Left ventricle myocardium inferior (tissue), 1 donor: ENCODE measurements at regions not wholly inside any gene's neighbourhood (a gene's known extent, or its start where the extent isn't known, plus 50 kb on each side); places are given as distances from the start of the nearest gene placed in this dataset.

Source experiments
- DNase-seq: peaks from one replicate; pipeline ENCODE4 v3.0.0-alpha.2; 2020
- H3K27ac ChIP-seq: fragments of 200-600 bp; replicated peaks from 2 replicates; pipeline ENCODE4 v1.8.0; 2021
- H3K27me3 ChIP-seq: fragments of 200-600 bp; 2 replicates; pipeline ENCODE4 v1.8.0; 2021; ENCODE audit warnings: low read depth
- H3K36me3 ChIP-seq: fragments of 200-600 bp; 2 replicates; pipeline ENCODE4 v1.8.0; 2021
- H3K4me1 ChIP-seq: fragments of 200-600 bp; 2 replicates; pipeline ENCODE4 v1.8.0; 2021
- H3K4me3 ChIP-seq: fragments of 200-600 bp; 2 replicates; pipeline ENCODE4 v1.8.0; 2021; ENCODE audit warnings: mild to moderate bottlenecking, moderate library complexity
- H3K9me3 ChIP-seq: fragments of 200-600 bp; replicated peaks from 2 replicates; pipeline ENCODE4 v1.8.0; 2021
- CTCF ChIP-seq: fragments of 200-600 bp; IDR thresholded peaks from 2 replicates; pipeline ENCODE4 v1.8.0; 2021; ENCODE audit warnings: antibody characterized with exemption, mild to moderate bottlenecking, borderline replicate concordance
- intact Hi-C: fragments of 100-400 bp; cut with micrococcal nuclease; formaldehyde crosslinking; loops from one replicate; pipeline ENCODE4 v1.11.0; 2022
- donor health status: DM: no; HTN: yes; CAD: no; lungs with severe emphysema.

- Histone ChIP-seq H3K36me3 (no peaks in the 10 kb centered on the region), H3K4me3 (no peak overlapping the region), H3K4me1 (no peaks in the 10 kb centered on the region), H3K27ac (no peak overlapping the region), H3K27me3 (no peaks in the 10 kb centered on the region), H3K9me3 (peaks cover 14% of the 10 kb centered on the region)
- intact Hi-C loops: no loop called here
- no peak for TF ChIP-seq CTCF
- DNase-seq: no peak
These were observed 220.5 kb downstream of the CENPF start for GRCh38 chr1:214823311-214824117.

- intact Hi-C loops: no loop called here
- no peak overlapping the region for H3K27ac ChIP-seq
- H3K27me3 ChIP-seq: no peaks in the 10 kb centered on the region
- no peak for DNase-seq
- no peaks in the 10 kb centered on the region for H3K36me3 ChIP-seq
- TF ChIP-seq CTCF: no peak
- peaks cover 26% of the 10 kb centered on the region for H3K9me3 ChIP-seq
- H3K4me1 ChIP-seq: no peaks in the 10 kb centered on the region
- no peak overlapping the region for H3K4me3 ChIP-seq
These were observed 221.8 kb downstream of the CENPF start for GRCh38 chr1:214824763-214825162.

- Histone ChIP-seq H3K4me1 (no peaks in the 10 kb centered on the region), H3K4me3 (no peak overlapping the region), H3K27me3 (no peaks in the 10 kb centered on the region), H3K36me3 (no peaks in the 10 kb centered on the region), H3K9me3 (peaks cover 27% of the 10 kb centered on the region), H3K27ac (no peak overlapping the region)
- no peak for DNase-seq
- TF ChIP-seq CTCF: no peak
- intact Hi-C loops: no loop called here
These were observed 223.6 kb downstream of the CENPF start for GRCh38 chr1:214826619-214827018.

GRCh38 chr1:214827883-214828282 lies 224.9 kb downstream of the CENPF start:
- no peaks in the 10 kb centered on the region for H3K27me3 ChIP-seq
- H3K27ac ChIP-seq: no peak overlapping the region
- no peak for DNase-seq
- H3K36me3 ChIP-seq: no peaks in the 10 kb centered on the region
- peaks cover 27% of the 10 kb centered on the region for H3K9me3 ChIP-seq
- intact Hi-C loops: no loop called here
- H3K4me1 ChIP-seq: no peaks in the 10 kb centered on the region
- H3K4me3 ChIP-seq: no peak overlapping the region
- TF ChIP-seq CTCF: no peak

- Histone ChIP-seq H3K9me3 (peaks cover 23% of the 10 kb centered on the region), H3K27me3 (no peaks in the 10 kb centered on the region), H3K27ac (no peak overlapping the region), H3K4me1 (no peaks in the 10 kb centered on the region), H3K4me3 (no peak overlapping the region), H3K36me3 (no peaks in the 10 kb centered on the region)
- TF ChIP-seq CTCF: no peak
- no peak for DNase-seq
- intact Hi-C loops: no loop called here
These were observed 227.9 kb downstream of the CENPF start for GRCh38 chr1:214830941-214831340.
